ENCODE measurements at regions not wholly inside any gene's neighbourhood (a gene's known extent, or its start where the extent isn't known, plus 50 kb on each side); places are given as distances from the start of the nearest gene placed in this dataset.

DNA sequence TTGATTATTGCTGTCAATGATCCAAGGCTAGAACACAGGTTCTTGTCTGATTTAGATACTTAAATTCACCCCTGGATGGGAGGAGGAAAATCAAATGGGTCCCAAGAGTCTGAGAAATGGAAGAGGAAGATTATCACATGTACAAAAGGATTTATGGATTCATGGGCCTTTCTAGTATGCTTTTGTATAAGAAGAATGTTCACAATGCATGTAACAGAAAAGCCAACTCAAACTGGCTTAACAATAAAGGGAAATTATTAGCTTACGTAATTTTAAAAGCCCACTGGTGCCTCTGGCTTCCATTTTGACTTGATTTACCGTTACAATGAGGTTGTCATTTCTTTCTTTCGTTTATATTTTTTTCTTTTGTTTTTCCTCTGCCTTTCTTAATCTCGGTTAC, 782.5 kb upstream of the GRM7 start:
- DNase-seq (ENCODE audit: low read depth in 1 of 2, low spot score in 1 of 2) (no peak), FAIRE-seq (no peak), ATAC-seq (no peak)
- TF ChIP-seq ZSCAN20 (CRISPR knock-in tag; IDR thresholded peaks at IDR 0.05) (no peak), BHLHE40 (IDR thresholded peaks at IDR 0.05; ENCODE audit: low read depth, low read length) (no peak), CHD2 (IDR thresholded peaks at IDR 0.05; ENCODE audit: low read length, partially characterized antibody) (no peak), JUN (IDR thresholded peaks at IDR 0.05) (no peak), MAFK (IDR thresholded peaks at IDR 0.05; ENCODE audit: partially characterized antibody) (no peak)
- WGBS (ENCODE audit: missing lambda C conversion rate): 6% methylated on average over 4 of the region's 4 CpGs
- POLR2A ChIA-PET: no interaction called here
- Histone ChIP-seq H3K4me2 (no peak overlapping the region), H3K4me3 (no peak overlapping the region), H3K4me1 (no peaks in the 10 kb centered on the region), H3K9me3 (no peaks in the 10 kb centered on the region), H3K27ac (no peak overlapping the region)
- CTCF ChIA-PET: no interaction called here

DNA sequence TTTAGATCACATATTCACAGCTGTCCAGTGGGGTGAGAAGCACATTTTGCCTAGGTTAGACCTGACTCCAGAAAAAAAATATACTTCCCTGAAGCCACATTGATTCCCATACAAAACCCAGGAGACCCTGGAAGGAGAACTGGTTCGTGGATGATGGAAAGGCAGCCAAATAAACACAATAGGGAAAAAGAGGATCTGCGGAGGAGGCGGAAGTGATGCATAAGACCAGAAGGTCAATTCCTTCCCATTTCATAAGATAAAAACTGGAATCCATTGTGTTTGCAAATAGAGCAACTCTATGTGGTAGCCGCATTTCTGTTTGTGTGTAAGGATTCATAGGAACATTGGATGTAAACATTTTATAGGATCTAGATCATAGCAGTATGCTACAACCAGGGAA, 781.9 kb upstream of the GRM7 start:
- ChIA-PET POLR2A (no interaction called here), CTCF (no interaction called here)
- no peak for TF ChIP-seq BCL3 (IDR thresholded peaks at IDR 0.05)
- no peak for TF ChIP-seq EHMT2 (IDR thresholded peaks at IDR 0.05; ENCODE audit: low read depth)
- TF ChIP-seq MAFK (IDR thresholded peaks at IDR 0.05; ENCODE audit: partially characterized antibody): no peak
- TF ChIP-seq GATA3 (IDR thresholded peaks at IDR 0.05; ENCODE audit: borderline replicate concordance): no peak
- TF ChIP-seq SMC3 (IDR thresholded peaks at IDR 0.05): no peak
- no peak for TF ChIP-seq TFCP2L1 (CRISPR knock-in tag; IDR thresholded peaks at IDR 0.05)
- no peak for TF ChIP-seq EHF (CRISPR knock-in tag; IDR thresholded peaks at IDR 0.05)
- TF ChIP-seq CHD2 (IDR thresholded peaks at IDR 0.05; ENCODE audit: low read length, partially characterized antibody): no peak
- TF ChIP-seq ELK1 (IDR thresholded peaks at IDR 0.05; ENCODE audit: low read depth, low read length): no peak
- TF ChIP-seq, protein P1, sequence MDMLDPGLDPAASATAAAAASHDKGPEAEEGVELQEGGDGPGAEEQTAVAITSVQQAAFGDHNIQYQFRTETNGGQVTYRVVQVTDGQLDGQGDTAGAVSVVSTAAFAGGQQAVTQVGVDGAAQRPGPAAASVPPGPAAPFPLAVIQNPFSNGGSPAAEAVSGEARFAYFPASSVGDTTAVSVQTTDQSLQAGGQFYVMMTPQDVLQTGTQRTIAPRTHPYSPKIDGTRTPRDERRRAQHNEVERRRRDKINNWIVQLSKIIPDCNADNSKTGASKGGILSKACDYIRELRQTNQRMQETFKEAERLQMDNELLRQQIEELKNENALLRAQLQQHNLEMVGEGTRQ (IDR thresholded peaks at IDR 0.05): no peak
- no peak for FAIRE-seq
- 56% methylated on average over 4 of the region's 4 CpGs for WGBS (ENCODE audit: missing lambda C conversion rate)
- Histone ChIP-seq H3K4me1 (no peaks in the 10 kb centered on the region), H3K4me2 (no peak overlapping the region), H3K4me3 (no peak overlapping the region), H3K27ac (no peak overlapping the region), H3K9me3 (no peaks in the 10 kb centered on the region)
- no peak for DNase-seq (ENCODE audit: low read depth in 1 of 2, low spot score in 1 of 2)
- no peak for ATAC-seq

DNA sequence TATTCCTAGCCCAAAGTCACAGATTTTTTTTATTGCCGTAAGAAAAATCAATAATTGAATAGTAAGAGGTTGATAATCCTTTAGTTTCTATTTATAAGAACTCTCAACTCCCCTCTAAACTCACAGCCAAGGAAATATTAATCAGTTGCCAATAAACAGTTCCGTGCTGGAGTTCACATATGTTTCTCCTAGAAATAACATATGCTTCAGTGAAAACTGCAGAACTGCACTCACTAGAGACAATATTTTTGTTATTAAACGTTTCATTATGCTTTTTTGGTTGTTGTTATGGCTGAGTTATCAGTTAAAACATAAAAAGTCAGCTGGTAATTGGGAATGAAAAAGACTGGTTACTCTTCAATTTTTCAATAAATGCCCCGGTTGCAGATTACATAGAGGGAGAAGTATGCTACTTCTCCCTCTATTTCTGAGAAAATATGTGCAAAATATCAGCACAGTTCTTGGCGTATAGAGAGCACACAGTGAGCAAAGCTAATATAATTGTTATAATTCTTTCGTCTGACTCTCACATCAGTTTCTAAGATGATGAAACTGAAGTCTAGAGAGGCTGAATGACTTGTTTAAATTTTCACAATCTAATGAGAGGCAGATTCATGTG, 781.2 kb upstream of the GRM7 start:
- Histone ChIP-seq H3K4me2 (no peak overlapping the region), H3K4me3 (no peak overlapping the region), H3K27ac (no peak overlapping the region), H3K9me3 (no peaks in the 10 kb centered on the region), H3K4me1 (no peaks in the 10 kb centered on the region)
- FAIRE-seq (no peak), ATAC-seq (no peak), DNase-seq (ENCODE audit: low read depth in 1 of 2, low spot score in 1 of 2) (no peak)
- POLR2A ChIA-PET: no interaction called here
- WGBS (ENCODE audit: missing lambda C conversion rate): 5% methylated on average over 6 of the region's 6 CpGs
- TF ChIP-seq MYC (IDR thresholded peaks at IDR 0.05; ENCODE audit: borderline replicate concordance, low read length): no peak
- no peak for TF ChIP-seq RCOR1 (IDR thresholded peaks at IDR 0.05; ENCODE audit: low read depth, low read length)
- no peak for TF ChIP-seq RFX5 (IDR thresholded peaks at IDR 0.05)
- TF ChIP-seq ELK1 (IDR thresholded peaks at IDR 0.05; ENCODE audit: low read depth, low read length): no peak
- no peak for TF ChIP-seq SREBF2 (IDR thresholded peaks at IDR 0.05)
- TF ChIP-seq, protein P2, sequence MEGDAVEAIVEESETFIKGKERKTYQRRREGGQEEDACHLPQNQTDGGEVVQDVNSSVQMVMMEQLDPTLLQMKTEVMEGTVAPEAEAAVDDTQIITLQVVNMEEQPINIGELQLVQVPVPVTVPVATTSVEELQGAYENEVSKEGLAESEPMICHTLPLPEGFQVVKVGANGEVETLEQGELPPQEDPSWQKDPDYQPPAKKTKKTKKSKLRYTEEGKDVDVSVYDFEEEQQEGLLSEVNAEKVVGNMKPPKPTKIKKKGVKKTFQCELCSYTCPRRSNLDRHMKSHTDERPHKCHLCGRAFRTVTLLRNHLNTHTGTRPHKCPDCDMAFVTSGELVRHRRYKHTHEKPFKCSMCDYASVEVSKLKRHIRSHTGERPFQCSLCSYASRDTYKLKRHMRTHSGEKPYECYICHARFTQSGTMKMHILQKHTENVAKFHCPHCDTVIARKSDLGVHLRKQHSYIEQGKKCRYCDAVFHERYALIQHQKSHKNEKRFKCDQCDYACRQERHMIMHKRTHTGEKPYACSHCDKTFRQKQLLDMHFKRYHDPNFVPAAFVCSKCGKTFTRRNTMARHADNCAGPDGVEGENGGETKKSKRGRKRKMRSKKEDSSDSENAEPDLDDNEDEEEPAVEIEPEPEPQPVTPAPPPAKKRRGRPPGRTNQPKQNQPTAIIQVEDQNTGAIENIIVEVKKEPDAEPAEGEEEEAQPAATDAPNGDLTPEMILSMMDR (IDR thresholded peaks at IDR 0.05): no peak
- TF ChIP-seq EHF (CRISPR knock-in tag; IDR thresholded peaks at IDR 0.05): no peak
- CTCF ChIA-PET: no interaction called here

Data from A549 (cell line).